WERI-Rb-1 (cell line): ENCODE measurements at regions not wholly inside any gene's neighbourhood (a gene's known extent, or its start where the extent isn't known, plus 50 kb on each side); places are given as distances from the start of the nearest gene placed in this dataset.

Experiments
- DNase-seq: peaks from one replicate; pipeline ENCODE4 v3.0.0-alpha.2; 2020
- H3K27ac ChIP-seq: fragments of 250-450 bp; sonication (Bioruptor Pico); 2 replicates; pipeline ENCODE4 v1.5.1; 2020; ENCODE audit warnings: mild to moderate bottlenecking, moderate library complexity
- H3K27me3 ChIP-seq: fragments of 250-450 bp; sonication (Bioruptor Pico); 2 replicates; pipeline ENCODE4 v1.5.1; 2021; ENCODE audit warnings: mild to moderate bottlenecking, low read depth, moderate library complexity; ENCODE audit not compliant: insufficient read depth, severe bottlenecking
- H3K36me3 ChIP-seq: fragments of 250-450 bp; sonication (Bioruptor Pico); 2 replicates; pipeline ENCODE4 v1.5.1; 2020; ENCODE audit warnings: mild to moderate bottlenecking, moderate library complexity
- H3K4me3 ChIP-seq: 2 replicates; pipeline ENCODE4 v1.5.1; 2011; ENCODE audit warnings: low read depth, mild to moderate bottlenecking, control low read depth, low read length
- H3K9me3 ChIP-seq: fragments of 250-450 bp; sonication (Bioruptor Pico); 2 replicates; pipeline ENCODE4 v1.5.1; 2021; ENCODE audit warnings: mild to moderate bottlenecking, moderate library complexity; ENCODE audit not compliant: severe bottlenecking
- TF ChIP-seq, protein P1 (sequence below): IDR thresholded peaks from 2 replicates; pipeline ENCODE4 v1.5.1; 2011; ENCODE audit warnings: low read depth, mild to moderate bottlenecking, control low read depth, inconsistent platforms, low read length

DNA sequence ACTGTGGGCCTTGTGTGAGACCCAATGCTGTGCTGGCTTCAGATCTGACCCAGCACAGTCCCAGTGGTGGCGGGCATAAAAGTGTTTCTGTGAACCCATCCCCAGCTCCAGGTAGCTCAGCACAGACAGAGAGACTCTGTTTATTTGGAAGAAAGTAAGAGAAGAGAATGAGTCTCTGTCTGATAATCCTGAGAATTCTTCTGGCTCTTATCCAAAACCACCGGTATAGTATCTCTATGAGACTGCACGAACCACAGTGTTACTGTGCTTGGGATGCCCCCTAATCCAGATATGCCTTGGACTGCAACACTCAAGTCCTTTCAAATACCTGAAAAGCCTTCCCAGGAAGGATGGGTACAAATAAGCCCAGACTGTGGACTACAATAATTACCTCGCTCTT is 1660.8 kb upstream of the ACO1 start:
- DNase-seq: no peak
- no peak overlapping the region for H3K4me3 ChIP-seq

DNA sequence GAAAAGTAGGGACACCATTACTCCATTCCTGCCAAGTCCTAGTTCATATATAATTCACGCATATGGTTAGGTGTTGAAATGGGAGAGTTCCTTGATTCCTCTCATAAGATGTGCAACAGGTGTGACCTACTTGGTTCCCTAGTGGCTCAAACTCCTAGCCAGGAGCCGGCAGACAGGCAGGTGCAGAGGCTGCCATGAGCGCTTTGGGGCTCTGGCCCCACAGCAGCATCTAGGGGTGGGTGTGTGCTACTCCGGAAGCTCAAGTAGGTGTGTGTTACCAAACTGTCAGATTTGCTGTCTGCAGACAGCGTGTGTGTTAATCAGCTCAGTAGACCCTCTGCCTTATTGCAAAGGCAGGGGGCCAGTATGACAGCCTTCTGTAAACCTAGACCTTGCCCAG is 1652.4 kb upstream of the ACO1 start:
- Histone ChIP-seq H3K27ac (no peak overlapping the region), H3K9me3 (no peaks in the 10 kb centered on the region), H3K27me3 (no peaks in the 10 kb centered on the region), H3K4me3 (no peak overlapping the region), H3K36me3 (no peaks in the 10 kb centered on the region)
- TF ChIP-seq, protein P1, sequence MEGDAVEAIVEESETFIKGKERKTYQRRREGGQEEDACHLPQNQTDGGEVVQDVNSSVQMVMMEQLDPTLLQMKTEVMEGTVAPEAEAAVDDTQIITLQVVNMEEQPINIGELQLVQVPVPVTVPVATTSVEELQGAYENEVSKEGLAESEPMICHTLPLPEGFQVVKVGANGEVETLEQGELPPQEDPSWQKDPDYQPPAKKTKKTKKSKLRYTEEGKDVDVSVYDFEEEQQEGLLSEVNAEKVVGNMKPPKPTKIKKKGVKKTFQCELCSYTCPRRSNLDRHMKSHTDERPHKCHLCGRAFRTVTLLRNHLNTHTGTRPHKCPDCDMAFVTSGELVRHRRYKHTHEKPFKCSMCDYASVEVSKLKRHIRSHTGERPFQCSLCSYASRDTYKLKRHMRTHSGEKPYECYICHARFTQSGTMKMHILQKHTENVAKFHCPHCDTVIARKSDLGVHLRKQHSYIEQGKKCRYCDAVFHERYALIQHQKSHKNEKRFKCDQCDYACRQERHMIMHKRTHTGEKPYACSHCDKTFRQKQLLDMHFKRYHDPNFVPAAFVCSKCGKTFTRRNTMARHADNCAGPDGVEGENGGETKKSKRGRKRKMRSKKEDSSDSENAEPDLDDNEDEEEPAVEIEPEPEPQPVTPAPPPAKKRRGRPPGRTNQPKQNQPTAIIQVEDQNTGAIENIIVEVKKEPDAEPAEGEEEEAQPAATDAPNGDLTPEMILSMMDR: no peak
- DNase-seq: peak; percentile 7

More for the DNA sequence above, 1660.8 kb upstream of the ACO1 start:
- no peak overlapping the region for H3K27ac ChIP-seq
- no peaks in the 10 kb centered on the region for H3K9me3 ChIP-seq
- no peaks in the 10 kb centered on the region for H3K36me3 ChIP-seq
- TF ChIP-seq, protein P1: no peak
- H3K27me3 ChIP-seq: no peaks in the 10 kb centered on the region

DNA sequence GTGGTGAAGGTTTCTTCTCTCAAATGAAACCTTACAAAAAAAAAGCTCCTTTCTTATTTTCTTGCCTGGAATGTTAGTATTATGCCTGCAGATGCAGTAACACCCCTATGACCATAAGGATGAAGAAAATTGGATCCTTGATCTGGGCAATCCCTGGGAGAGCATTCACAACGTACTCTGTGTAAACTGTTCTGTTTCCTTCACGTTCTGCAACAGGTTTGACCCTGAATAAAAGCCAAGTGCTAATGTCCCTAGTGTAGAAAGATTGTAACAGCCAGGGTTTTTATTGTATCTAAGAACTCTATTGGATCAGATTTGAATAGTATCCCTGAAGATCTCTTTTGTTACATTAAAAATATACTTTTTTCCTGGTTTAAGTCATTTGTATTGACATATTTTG is 1639.6 kb upstream of the ACO1 start:
- Histone ChIP-seq H3K9me3 (no peaks in the 10 kb centered on the region), H3K4me3 (no peak overlapping the region), H3K27ac (no peak overlapping the region), H3K36me3 (no peaks in the 10 kb centered on the region), H3K27me3 (no peaks in the 10 kb centered on the region)
- no peak for DNase-seq
- TF ChIP-seq, protein P1: no peak

DNA sequence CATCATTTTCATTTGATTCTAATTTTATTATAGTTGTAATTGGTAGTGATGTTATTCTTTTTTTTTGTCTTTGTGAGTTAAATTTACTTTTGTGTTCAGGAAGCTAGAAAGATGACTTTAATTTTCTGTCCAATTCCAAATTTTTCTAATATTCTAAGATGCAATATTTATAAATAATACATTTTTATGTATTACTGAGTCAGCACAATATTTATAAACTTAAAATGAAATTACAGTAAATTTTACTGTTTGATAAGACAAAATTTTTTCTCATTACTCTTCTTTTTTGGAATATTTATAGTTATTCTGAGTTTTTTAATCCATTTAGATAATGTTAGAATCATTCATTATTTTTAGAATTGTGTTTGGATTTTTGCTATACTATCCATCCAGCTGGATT is 1637.9 kb upstream of the ACO1 start:
- H3K9me3 ChIP-seq: no peaks in the 10 kb centered on the region
- TF ChIP-seq, protein P1: no peak

DNA sequence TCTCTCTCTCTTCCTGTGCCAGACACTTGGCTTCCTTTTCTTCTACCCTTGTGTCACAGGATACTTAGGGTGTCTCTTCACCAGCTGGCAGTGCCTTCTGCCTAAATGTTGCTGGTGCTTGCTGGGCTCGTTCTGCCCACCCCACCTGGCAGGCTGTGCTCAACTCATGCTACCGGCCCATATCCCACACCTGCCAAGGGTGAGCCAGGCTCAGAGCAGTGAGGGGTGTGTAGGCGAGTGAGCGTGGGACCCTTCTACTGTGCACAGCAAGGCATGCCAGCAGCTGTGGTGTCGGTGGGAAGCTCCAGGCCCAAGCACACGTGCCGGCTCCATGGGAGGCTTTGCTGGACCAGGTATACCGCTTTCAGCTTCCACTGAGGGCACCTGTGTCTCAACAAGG is 1626.7 kb upstream of the ACO1 start:
- TF ChIP-seq, protein P1: no peak
- no peaks in the 10 kb centered on the region for H3K27me3 ChIP-seq

More for the DNA sequence above, 1637.9 kb upstream of the ACO1 start:
- Histone ChIP-seq H3K27me3 (no peaks in the 10 kb centered on the region), H3K4me3 (no peak overlapping the region), H3K27ac (no peak overlapping the region), H3K36me3 (no peaks in the 10 kb centered on the region)
- no peak for DNase-seq

DNA sequence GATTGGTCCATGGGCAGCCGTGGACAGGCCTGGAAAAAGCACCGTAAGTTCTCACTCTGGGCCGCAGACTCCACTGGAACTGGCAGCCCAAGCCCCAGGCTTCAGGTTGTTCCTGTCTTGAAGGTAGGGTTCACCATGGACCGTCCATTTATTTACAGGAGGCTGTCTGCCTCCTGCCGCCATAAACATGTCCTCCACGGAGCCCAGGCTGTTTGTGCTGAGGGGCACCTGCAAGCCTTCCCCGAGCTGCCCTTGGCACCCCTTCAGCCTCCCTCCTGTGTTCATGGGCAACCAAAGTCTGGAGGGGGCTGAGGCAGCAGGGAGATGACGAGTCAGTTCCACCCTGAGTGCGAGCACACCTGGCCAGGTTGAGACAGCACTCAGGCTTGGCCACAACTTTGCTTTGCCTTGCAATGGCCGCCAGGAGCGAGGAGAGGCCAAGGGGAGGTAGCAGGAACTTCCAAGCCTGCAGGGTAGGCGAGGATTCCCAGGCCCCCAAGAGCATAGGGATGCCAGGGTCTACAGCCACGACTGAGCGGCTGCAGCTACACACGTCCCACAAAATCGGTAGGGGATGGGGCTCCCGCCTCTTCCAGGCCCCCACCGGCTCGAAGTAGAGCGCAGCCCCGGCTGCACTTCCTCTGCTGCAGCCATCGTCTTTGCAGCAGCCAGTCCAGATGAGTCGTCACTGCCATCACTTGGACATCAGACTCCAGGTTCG is 1625.6 kb upstream of the ACO1 start:
- H3K9me3 ChIP-seq: no peaks in the 10 kb centered on the region
- DNase-seq: no peak
- H3K36me3 ChIP-seq: no peaks in the 10 kb centered on the region
- H3K27ac ChIP-seq: no peak overlapping the region
- no peaks in the 10 kb centered on the region for H3K27me3 ChIP-seq
- TF ChIP-seq, protein P1: no peak
- H3K4me3 ChIP-seq: no peak overlapping the region

More for the DNA sequence above, 1626.7 kb upstream of the ACO1 start:
- H3K4me3 ChIP-seq: no peak overlapping the region
- H3K27ac ChIP-seq: no peak overlapping the region
- H3K36me3 ChIP-seq: no peaks in the 10 kb centered on the region
- no peak for DNase-seq
- H3K9me3 ChIP-seq: no peaks in the 10 kb centered on the region
